ENCODE measurements at regions not wholly inside any gene's neighbourhood (a gene's known extent, or its start where the extent isn't known, plus 50 kb on each side); places are given as distances from the start of the nearest gene placed in this dataset.

- TF ChIP-seq, protein P1, sequence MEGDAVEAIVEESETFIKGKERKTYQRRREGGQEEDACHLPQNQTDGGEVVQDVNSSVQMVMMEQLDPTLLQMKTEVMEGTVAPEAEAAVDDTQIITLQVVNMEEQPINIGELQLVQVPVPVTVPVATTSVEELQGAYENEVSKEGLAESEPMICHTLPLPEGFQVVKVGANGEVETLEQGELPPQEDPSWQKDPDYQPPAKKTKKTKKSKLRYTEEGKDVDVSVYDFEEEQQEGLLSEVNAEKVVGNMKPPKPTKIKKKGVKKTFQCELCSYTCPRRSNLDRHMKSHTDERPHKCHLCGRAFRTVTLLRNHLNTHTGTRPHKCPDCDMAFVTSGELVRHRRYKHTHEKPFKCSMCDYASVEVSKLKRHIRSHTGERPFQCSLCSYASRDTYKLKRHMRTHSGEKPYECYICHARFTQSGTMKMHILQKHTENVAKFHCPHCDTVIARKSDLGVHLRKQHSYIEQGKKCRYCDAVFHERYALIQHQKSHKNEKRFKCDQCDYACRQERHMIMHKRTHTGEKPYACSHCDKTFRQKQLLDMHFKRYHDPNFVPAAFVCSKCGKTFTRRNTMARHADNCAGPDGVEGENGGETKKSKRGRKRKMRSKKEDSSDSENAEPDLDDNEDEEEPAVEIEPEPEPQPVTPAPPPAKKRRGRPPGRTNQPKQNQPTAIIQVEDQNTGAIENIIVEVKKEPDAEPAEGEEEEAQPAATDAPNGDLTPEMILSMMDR (conservative IDR thresholded peaks at IDR 0.05), result no peak
- no peak overlapping the region for H3K27ac ChIP-seq
Observed at GRCh38 chr21:43335119-43335518, 91.8 kb downstream of the SIK1 start.

DNA sequence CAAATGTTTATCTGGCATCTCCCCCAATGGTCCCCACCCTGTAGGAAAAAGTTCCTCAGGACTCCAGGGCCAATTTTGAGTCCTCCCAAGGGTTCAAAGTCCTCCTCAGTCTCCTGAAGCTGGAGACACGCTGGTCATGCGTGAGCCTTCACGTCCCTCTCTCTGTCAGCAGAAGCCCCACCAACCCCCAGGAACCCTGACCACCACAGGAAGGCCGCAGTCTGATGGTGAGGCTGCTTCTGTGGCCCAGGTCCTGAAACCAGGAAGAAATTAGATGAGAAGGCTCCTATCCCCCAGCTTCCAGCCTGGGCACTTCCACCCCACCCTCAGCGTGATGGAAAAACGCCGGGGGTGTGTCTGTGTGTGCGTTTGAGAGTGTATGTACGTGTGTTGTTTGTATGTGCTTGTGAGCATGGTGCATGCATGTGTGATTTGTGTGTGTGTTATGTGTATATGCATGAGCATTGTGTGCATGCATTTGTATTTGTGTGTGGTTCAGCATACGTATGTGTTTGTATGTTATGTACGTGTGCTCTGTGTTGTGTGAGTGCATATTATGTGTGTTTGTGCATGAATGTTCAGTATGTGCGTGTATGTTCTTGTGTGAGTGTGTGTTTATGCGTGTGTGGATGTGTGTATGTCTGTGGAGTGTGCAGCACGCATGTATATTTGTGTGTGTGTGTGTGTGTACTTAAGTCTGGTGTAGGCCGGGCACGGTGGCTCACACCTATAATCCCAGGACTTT, 92.5 kb downstream of the SIK1 start:
- peak overlapping the region; percentile 62; the same call in 1 of the 2 replicates for H3K27ac ChIP-seq
- TF ChIP-seq, protein P1 (conservative IDR thresholded peaks at IDR 0.05), result no peak

- TF ChIP-seq, protein P1 (conservative IDR thresholded peaks at IDR 0.05), result no peak
- H3K27ac ChIP-seq, result peak overlapping the region; percentile 62
Observed at GRCh38 chr21:43333298-43334062, 93.5 kb downstream of the SIK1 start.

GRCh38 chr21:43332861-43333297, 94.1 kb downstream of the SIK1 start:
- H3K27ac ChIP-seq, result peak overlapping the region; percentile 62
- TF ChIP-seq, protein P1 (conservative IDR thresholded peaks at IDR 0.05), result no peak

- H3K27ac ChIP-seq, result peak overlapping the region; percentile 62; the same call in 1 of the 2 replicates
- TF ChIP-seq, protein P1 (conservative IDR thresholded peaks at IDR 0.05), result no peak
Observed at GRCh38 chr21:43331962-43332828, 94.7 kb downstream of the SIK1 start.

GRCh38 chr21:43331111-43331961, 95.6 kb downstream of the SIK1 start:
- no peak overlapping the region for H3K27ac ChIP-seq
- TF ChIP-seq, protein P1 (conservative IDR thresholded peaks at IDR 0.05), result no peak

Measured in VCaP (cell line).